ENCODE measurements at regions not wholly inside any gene's neighbourhood (a gene's known extent, or its start where the extent isn't known, plus 50 kb on each side); places are given as distances from the start of the nearest gene placed in this dataset.

DNA sequence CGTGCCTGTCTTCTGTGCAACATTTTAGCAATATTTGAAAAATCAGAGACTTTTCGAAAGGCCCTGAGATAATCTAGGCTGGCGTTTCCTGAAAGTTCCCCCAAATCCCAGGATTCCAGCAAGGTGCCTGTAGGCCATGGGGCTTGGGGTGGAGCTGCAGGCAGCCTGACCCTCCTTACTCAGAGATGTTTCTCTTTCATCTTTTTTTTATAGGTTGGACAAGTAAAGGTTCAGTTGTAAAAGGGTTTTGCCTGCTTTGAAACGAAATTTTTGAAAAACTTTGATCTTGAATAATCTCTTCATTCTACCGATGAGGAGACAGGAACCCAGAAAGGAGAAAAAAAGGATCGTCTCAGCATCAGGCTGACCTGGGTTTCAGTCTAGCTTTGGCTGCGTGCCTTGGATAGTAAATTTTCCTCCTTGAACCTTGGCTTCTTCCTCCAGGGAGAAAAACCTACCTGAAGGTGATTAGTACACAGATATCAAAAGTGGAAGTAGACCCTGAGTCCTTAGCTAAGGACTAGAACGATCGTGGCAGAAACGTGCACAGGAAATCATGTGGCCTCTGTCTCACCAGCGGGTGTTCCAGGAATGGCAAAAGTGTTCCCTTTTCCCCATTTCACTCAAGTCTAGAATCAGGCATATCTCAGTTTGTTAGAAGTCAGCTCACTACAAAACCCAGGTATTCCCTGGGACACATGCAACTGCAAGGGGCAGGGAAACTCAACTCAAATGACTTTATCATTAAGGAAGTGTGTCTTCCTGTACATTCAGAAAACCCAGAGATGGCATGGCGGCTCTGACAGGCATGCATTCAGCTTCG, 128.2 kb upstream of the PTPN1 start:
- no peak overlapping the region for H3K27ac ChIP-seq
- no peak for DNase-seq
- no peak overlapping the region for H3K4me3 ChIP-seq (ENCODE audit: low read depth, low read length)

GRCh38 chr20:50385733-50386640, 124.2 kb upstream of the PTPN1 start:
- in situ Hi-C loops (cut with HindIII; ENCODE audit: low pct_ligation_motif_present, low sequenced_read_pairs), result no loop called here
- H3K27ac ChIP-seq, result no peak overlapping the region
- no peaks in the 10 kb centered on the region for H3K27me3 ChIP-seq (replicated peaks)
- H3K36me3 ChIP-seq (replicated peaks), result no peaks in the 10 kb centered on the region
- TF ChIP-seq, protein P1, sequence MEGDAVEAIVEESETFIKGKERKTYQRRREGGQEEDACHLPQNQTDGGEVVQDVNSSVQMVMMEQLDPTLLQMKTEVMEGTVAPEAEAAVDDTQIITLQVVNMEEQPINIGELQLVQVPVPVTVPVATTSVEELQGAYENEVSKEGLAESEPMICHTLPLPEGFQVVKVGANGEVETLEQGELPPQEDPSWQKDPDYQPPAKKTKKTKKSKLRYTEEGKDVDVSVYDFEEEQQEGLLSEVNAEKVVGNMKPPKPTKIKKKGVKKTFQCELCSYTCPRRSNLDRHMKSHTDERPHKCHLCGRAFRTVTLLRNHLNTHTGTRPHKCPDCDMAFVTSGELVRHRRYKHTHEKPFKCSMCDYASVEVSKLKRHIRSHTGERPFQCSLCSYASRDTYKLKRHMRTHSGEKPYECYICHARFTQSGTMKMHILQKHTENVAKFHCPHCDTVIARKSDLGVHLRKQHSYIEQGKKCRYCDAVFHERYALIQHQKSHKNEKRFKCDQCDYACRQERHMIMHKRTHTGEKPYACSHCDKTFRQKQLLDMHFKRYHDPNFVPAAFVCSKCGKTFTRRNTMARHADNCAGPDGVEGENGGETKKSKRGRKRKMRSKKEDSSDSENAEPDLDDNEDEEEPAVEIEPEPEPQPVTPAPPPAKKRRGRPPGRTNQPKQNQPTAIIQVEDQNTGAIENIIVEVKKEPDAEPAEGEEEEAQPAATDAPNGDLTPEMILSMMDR (IDR thresholded peaks at IDR 0.05; ENCODE audit: low read depth, low read length, missing control alignments), result no peak
- H3K4me3 ChIP-seq (ENCODE audit: low read depth, low read length), result no peak overlapping the region
- no peak for DNase-seq

More for the DNA sequence above, 128.2 kb upstream of the PTPN1 start:
- H3K27me3 ChIP-seq (replicated peaks), result no peaks in the 10 kb centered on the region
- TF ChIP-seq, protein P1 (IDR thresholded peaks at IDR 0.05; ENCODE audit: low read depth, low read length, missing control alignments), result no peak
- in situ Hi-C loops (cut with HindIII; ENCODE audit: low pct_ligation_motif_present, low sequenced_read_pairs), result no loop called here
- no peaks in the 10 kb centered on the region for H3K36me3 ChIP-seq (replicated peaks)

DNA sequence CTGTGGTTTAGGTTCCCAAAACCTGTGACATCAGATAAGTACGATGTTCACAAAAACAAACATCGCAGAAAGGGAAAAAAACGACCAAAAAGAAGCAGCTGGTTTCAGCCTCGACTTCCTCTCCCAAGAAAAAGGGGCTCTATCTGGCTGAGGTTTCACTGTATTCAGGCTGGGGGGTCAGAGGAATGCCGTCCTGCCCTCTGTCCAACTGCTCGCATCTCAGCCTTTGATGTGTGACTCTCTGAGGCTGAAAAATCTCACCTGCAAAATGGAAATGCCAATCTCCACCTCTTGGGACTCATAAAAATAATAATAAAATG, 123.6 kb upstream of the PTPN1 start:
- Histone ChIP-seq H3K4me3 (ENCODE audit: low read depth, low read length) (no peak overlapping the region), H3K27me3 (replicated peaks) (no peaks in the 10 kb centered on the region), H3K27ac (no peak overlapping the region), H3K36me3 (replicated peaks) (no peaks in the 10 kb centered on the region)
- no peak for DNase-seq
- in situ Hi-C loops (cut with HindIII; ENCODE audit: low pct_ligation_motif_present, low sequenced_read_pairs), result no loop called here
- TF ChIP-seq, protein P1 (IDR thresholded peaks at IDR 0.05; ENCODE audit: low read depth, low read length, missing control alignments), result no peak

- in situ Hi-C loops (cut with HindIII; ENCODE audit: low pct_ligation_motif_present, low sequenced_read_pairs), result no loop called here
- TF ChIP-seq, protein P1 (IDR thresholded peaks at IDR 0.05; ENCODE audit: low read depth, low read length, missing control alignments), result no peak
- Histone ChIP-seq H3K27ac (no peak overlapping the region), H3K4me3 (ENCODE audit: low read depth, low read length) (no peak overlapping the region), H3K27me3 (replicated peaks) (no peaks in the 10 kb centered on the region), H3K36me3 (replicated peaks) (no peaks in the 10 kb centered on the region)
- no peak for DNase-seq
Observed at GRCh38 chr20:50387218-50387995, 122.8 kb upstream of the PTPN1 start.

GRCh38 chr20:50387996-50388332, 122.2 kb upstream of the PTPN1 start:
- no peak overlapping the region for H3K4me3 ChIP-seq (ENCODE audit: low read depth, low read length)
- TF ChIP-seq, protein P1 (IDR thresholded peaks at IDR 0.05; ENCODE audit: low read depth, low read length, missing control alignments), result no peak
- DNase-seq, result peak; percentile 20

More at GRCh38 chr20:50387996-50388332, 122.2 kb upstream of the PTPN1 start:
- Histone ChIP-seq H3K36me3 (replicated peaks) (no peaks in the 10 kb centered on the region), H3K27ac (peak overlapping the region; percentile 10), H3K27me3 (replicated peaks) (no peaks in the 10 kb centered on the region)
- in situ Hi-C loops (cut with HindIII; ENCODE audit: low pct_ligation_motif_present, low sequenced_read_pairs), result no loop called here
